HG02870 (cell line): ENCODE measurements at regions not wholly inside any gene's neighbourhood (a gene's known extent, or its start where the extent isn't known, plus 50 kb on each side); places are given as distances from the start of the nearest gene placed in this dataset.

Experiments used
- ATAC-seq: cut with Tn5 transposase; IDR thresholded peaks from one replicate; pipeline ENCODE4 v1.9.1; 2021; ENCODE audit warnings: mild to moderate bottlenecking, moderate library complexity; ENCODE audit not compliant: unreplicated experiment

GRCh38 chr18:62629031-62629430 is 86.3 kb upstream of the PHLPP1 start:
- no peak for ATAC-seq

- ATAC-seq: no peak
Observed at GRCh38 chr18:62631173-62631572, 84.2 kb upstream of the PHLPP1 start.

- ATAC-seq: no peak
Observed at GRCh38 chr18:62632788-62633455, 82.4 kb upstream of the PHLPP1 start.

GRCh38 chr18:62634458-62634857 is 80.9 kb upstream of the PHLPP1 start:
- no peak for ATAC-seq

GRCh38 chr18:62634979-62635630 is 80.2 kb upstream of the PHLPP1 start:
- ATAC-seq: no peak

GRCh38 chr18:62637403-62637802 is 77.9 kb upstream of the PHLPP1 start:
- no peak for ATAC-seq

GRCh38 chr18:62637807-62638687 is 77.3 kb upstream of the PHLPP1 start:
- no peak for ATAC-seq

GRCh38 chr18:62643181-62643580 is 72.2 kb upstream of the PHLPP1 start:
- ATAC-seq: no peak

GRCh38 chr18:62644773-62645172 is 70.6 kb upstream of the PHLPP1 start:
- no peak for ATAC-seq

- no peak for ATAC-seq
Observed at GRCh38 chr18:62647179-62647578, 68.2 kb upstream of the PHLPP1 start.

- no peak for ATAC-seq
Observed at GRCh38 chr18:62648045-62648678, 67.2 kb upstream of the PHLPP1 start.

- ATAC-seq: peak; percentile 48
Observed at GRCh38 chr18:62651276-62652056, 63.9 kb upstream of the PHLPP1 start.

- peak; percentile 64 for ATAC-seq
Observed at GRCh38 chr18:62652057-62652629, 63.2 kb upstream of the PHLPP1 start.

- no peak for ATAC-seq
Observed at GRCh38 chr18:62655520-62656219, 59.7 kb upstream of the PHLPP1 start.

GRCh38 chr18:62658028-62658427 is 57.3 kb upstream of the PHLPP1 start:
- no peak for ATAC-seq

GRCh38 chr18:62659698-62660097 is 55.6 kb upstream of the PHLPP1 start:
- no peak for ATAC-seq

- no peak for ATAC-seq
Observed at GRCh38 chr18:62660691-62661090, 54.6 kb upstream of the PHLPP1 start.

GRCh38 chr18:62663731-62664336 is 51.5 kb upstream of the PHLPP1 start:
- ATAC-seq: peak; percentile 98

- ATAC-seq: no peak
Observed at GRCh38 chr18:62664414-62664813, 50.9 kb upstream of the PHLPP1 start.
